ENCODE measurements at regions not wholly inside any gene's neighbourhood (a gene's known extent, or its start where the extent isn't known, plus 50 kb on each side); places are given as distances from the start of the nearest gene placed in this dataset.

- no peak for DNase-seq (ENCODE audit: extremely low spot score, unreplicated experiment)
Observed at GRCh38 chr16:48970216-48970615, 311.4 kb downstream of the CBLN1 start.

DNA sequence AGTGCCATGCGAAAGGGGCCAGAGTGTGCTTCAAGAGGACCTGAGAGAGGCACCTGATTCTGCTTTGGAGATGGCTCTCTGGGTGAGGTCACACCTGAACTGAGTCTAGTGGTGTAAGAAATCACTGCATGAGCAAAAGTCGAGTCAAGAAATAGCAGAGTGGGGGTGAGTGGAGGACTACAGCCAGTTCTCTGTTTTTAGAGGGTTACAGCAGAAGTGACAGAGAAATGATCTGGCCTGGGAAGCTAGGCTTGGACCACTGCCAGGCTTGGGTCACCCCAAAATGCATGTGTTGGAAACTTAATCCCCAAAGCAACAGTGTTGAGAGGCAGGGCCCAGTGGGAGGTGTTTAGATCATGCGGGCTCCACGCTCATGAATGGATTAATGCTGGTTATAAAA is 312.0 kb downstream of the CBLN1 start:
- no peak overlapping the region for H3K27ac Mint-ChIP-seq
- TF ChIP-seq, protein P1, sequence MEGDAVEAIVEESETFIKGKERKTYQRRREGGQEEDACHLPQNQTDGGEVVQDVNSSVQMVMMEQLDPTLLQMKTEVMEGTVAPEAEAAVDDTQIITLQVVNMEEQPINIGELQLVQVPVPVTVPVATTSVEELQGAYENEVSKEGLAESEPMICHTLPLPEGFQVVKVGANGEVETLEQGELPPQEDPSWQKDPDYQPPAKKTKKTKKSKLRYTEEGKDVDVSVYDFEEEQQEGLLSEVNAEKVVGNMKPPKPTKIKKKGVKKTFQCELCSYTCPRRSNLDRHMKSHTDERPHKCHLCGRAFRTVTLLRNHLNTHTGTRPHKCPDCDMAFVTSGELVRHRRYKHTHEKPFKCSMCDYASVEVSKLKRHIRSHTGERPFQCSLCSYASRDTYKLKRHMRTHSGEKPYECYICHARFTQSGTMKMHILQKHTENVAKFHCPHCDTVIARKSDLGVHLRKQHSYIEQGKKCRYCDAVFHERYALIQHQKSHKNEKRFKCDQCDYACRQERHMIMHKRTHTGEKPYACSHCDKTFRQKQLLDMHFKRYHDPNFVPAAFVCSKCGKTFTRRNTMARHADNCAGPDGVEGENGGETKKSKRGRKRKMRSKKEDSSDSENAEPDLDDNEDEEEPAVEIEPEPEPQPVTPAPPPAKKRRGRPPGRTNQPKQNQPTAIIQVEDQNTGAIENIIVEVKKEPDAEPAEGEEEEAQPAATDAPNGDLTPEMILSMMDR (conservative IDR thresholded peaks at IDR 0.05): no peak
- no peaks in the 10 kb centered on the region for H3K4me1 Mint-ChIP-seq (ENCODE audit: unreplicated experiment)
- H3K27me3 Mint-ChIP-seq: no peaks in the 10 kb centered on the region
- no peak overlapping the region for H3K4me3 Mint-ChIP-seq
- no peaks in the 10 kb centered on the region for H3K36me3 Mint-ChIP-seq
- H3K9me3 Mint-ChIP-seq: no peaks in the 10 kb centered on the region
- no peak for DNase-seq (ENCODE audit: extremely low spot score, unreplicated experiment)

More at GRCh38 chr16:48970216-48970615, 311.4 kb downstream of the CBLN1 start:
- TF ChIP-seq, protein P1 (conservative IDR thresholded peaks at IDR 0.05): no peak
- Mint-ChIP-seq H3K4me1 (ENCODE audit: unreplicated experiment) (no peaks in the 10 kb centered on the region), H3K36me3 (no peaks in the 10 kb centered on the region), H3K27me3 (no peaks in the 10 kb centered on the region), H3K9me3 (no peaks in the 10 kb centered on the region), H3K4me3 (no peak overlapping the region), H3K27ac (no peak overlapping the region)

- DNase-seq (ENCODE audit: extremely low spot score, unreplicated experiment): no peak
- H3K27ac Mint-ChIP-seq: no peak overlapping the region
Observed at GRCh38 chr16:48965386-48965785, 316.3 kb downstream of the CBLN1 start.

GRCh38 chr16:48963901-48964615 is 317.6 kb downstream of the CBLN1 start:
- no peak for DNase-seq (ENCODE audit: extremely low spot score, unreplicated experiment)
- Mint-ChIP-seq H3K9me3 (peaks cover 4% of the 10 kb centered on the region), H3K27me3 (no peaks in the 10 kb centered on the region), H3K4me1 (ENCODE audit: unreplicated experiment) (no peaks in the 10 kb centered on the region), H3K4me3 (no peak overlapping the region), H3K27ac (no peak overlapping the region), H3K36me3 (no peaks in the 10 kb centered on the region)
- TF ChIP-seq, protein P1 (conservative IDR thresholded peaks at IDR 0.05): no peak

More at GRCh38 chr16:48965386-48965785, 316.3 kb downstream of the CBLN1 start:
- Mint-ChIP-seq H3K9me3 (peaks cover 4% of the 10 kb centered on the region), H3K27me3 (no peaks in the 10 kb centered on the region), H3K4me3 (no peak overlapping the region), H3K4me1 (ENCODE audit: unreplicated experiment) (no peaks in the 10 kb centered on the region), H3K36me3 (no peaks in the 10 kb centered on the region)
- TF ChIP-seq, protein P1 (conservative IDR thresholded peaks at IDR 0.05): no peak

GRCh38 chr16:48963306-48963705 is 318.3 kb downstream of the CBLN1 start:
- Mint-ChIP-seq H3K27me3 (no peaks in the 10 kb centered on the region), H3K36me3 (no peaks in the 10 kb centered on the region), H3K4me3 (no peak overlapping the region), H3K4me1 (ENCODE audit: unreplicated experiment) (no peaks in the 10 kb centered on the region), H3K27ac (no peak overlapping the region), H3K9me3 (peaks cover 4% of the 10 kb centered on the region)
- TF ChIP-seq, protein P1 (conservative IDR thresholded peaks at IDR 0.05): no peak
- no peak for DNase-seq (ENCODE audit: extremely low spot score, unreplicated experiment)

Measured in type B pancreatic cell (in vitro differentiated cells).